IPS-15b (cell line): ENCODE measurements at regions not wholly inside any gene's neighbourhood (a gene's known extent, or its start where the extent isn't known, plus 50 kb on each side); places are given as distances from the start of the nearest gene placed in this dataset.

ENCODE experiments used
- H3K27me3 ChIP-seq: one replicate; pipeline ENCODE4 v1.6.1; 2013; ENCODE audit warnings: low read length; ENCODE audit not compliant: control insufficient read depth, insufficient read depth
- H3K36me3 ChIP-seq: one replicate; pipeline ENCODE4 v1.6.1; 2013; ENCODE audit warnings: low read length; ENCODE audit not compliant: control insufficient read depth, insufficient read depth
- H3K4me1 ChIP-seq: one replicate; pipeline ENCODE4 v1.6.1; 2013; ENCODE audit warnings: mild to moderate bottlenecking, low read length; ENCODE audit not compliant: control insufficient read depth, insufficient read depth
- H3K4me3 ChIP-seq: one replicate; pipeline ENCODE4 v1.5.1; 2013; ENCODE audit warnings: low read depth, low read length
- H3K9ac ChIP-seq: one replicate; pipeline ENCODE4 v1.6.1; 2013; ENCODE audit warnings: low read depth, mild to moderate bottlenecking, low read length
- H3K9me3 ChIP-seq: one replicate; pipeline ENCODE4 v1.6.1; 2013; ENCODE audit warnings: mild to moderate bottlenecking, low read length; ENCODE audit not compliant: control insufficient read depth, insufficient read depth

DNA sequence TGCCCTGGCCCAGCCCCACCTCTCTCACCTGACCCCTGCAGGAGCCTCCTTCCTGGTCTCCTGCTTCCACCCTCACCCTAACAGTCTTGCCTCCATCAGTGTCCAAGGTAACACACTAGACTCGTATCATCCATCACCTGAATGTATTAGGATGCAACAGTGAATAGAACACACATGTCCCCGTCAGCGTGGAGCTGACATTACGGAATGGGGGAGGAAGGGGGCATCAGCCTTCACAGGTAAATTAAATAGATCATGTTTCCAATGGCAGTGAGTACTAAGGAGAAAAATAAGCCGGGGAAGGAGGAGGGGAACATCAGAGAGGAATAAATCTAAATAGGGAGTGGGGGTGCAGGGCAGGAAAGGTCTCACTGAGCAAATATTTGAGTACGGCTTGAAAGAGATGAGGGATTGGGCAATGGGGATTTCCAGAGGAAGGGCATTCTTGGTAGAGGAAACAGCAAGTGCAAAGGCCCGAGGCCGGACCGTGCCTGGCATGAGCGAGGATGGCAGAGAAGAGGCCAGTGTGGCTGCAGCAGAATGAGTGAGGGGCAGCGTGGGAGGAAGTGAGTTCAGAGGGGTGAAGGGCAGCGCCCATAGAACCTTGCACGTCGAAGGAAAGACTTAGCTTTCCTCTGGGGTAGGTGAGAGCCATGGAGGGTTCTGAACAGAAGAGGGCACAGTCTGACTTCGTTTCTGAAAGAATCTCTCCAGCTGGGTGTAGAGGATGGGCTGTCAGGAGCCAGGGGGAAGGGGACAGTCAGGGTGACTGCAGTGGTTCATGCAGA lies 110.1 kb upstream of the PTPN1 start:
- Histone ChIP-seq H3K9ac (no peak overlapping the region), H3K4me3 (no peak overlapping the region), H3K36me3 (no peaks in the 10 kb centered on the region), H3K9me3 (no peaks in the 10 kb centered on the region), H3K27me3 (no peaks in the 10 kb centered on the region), H3K4me1 (no peaks in the 10 kb centered on the region)

- Histone ChIP-seq H3K36me3 (no peaks in the 10 kb centered on the region), H3K9me3 (no peaks in the 10 kb centered on the region), H3K9ac (no peak overlapping the region), H3K27me3 (no peaks in the 10 kb centered on the region), H3K4me1 (no peaks in the 10 kb centered on the region), H3K4me3 (no peak overlapping the region)
These were observed 109.2 kb upstream of the PTPN1 start for GRCh38 chr20:50400705-50401586.

GRCh38 chr20:50401587-50402418 lies 108.4 kb upstream of the PTPN1 start:
- Histone ChIP-seq H3K4me3 (no peak overlapping the region), H3K9me3 (no peaks in the 10 kb centered on the region), H3K27me3 (no peaks in the 10 kb centered on the region), H3K9ac (no peak overlapping the region), H3K4me1 (no peaks in the 10 kb centered on the region), H3K36me3 (no peaks in the 10 kb centered on the region)

- Histone ChIP-seq H3K4me1 (no peaks in the 10 kb centered on the region), H3K9ac (no peak overlapping the region), H3K27me3 (no peaks in the 10 kb centered on the region)
These were observed 106.4 kb upstream of the PTPN1 start for GRCh38 chr20:50403565-50404418.

GRCh38 chr20:50404419-50405234 lies 105.6 kb upstream of the PTPN1 start:
- H3K27me3 ChIP-seq: no peaks in the 10 kb centered on the region
- no peaks in the 10 kb centered on the region for H3K36me3 ChIP-seq
- H3K4me1 ChIP-seq: no peaks in the 10 kb centered on the region
- no peak overlapping the region for H3K9ac ChIP-seq
- H3K9me3 ChIP-seq: no peaks in the 10 kb centered on the region
- no peak overlapping the region for H3K4me3 ChIP-seq

More at GRCh38 chr20:50403565-50404418, 106.4 kb upstream of the PTPN1 start:
- no peak overlapping the region for H3K4me3 ChIP-seq
- no peaks in the 10 kb centered on the region for H3K9me3 ChIP-seq
- no peaks in the 10 kb centered on the region for H3K36me3 ChIP-seq

DNA sequence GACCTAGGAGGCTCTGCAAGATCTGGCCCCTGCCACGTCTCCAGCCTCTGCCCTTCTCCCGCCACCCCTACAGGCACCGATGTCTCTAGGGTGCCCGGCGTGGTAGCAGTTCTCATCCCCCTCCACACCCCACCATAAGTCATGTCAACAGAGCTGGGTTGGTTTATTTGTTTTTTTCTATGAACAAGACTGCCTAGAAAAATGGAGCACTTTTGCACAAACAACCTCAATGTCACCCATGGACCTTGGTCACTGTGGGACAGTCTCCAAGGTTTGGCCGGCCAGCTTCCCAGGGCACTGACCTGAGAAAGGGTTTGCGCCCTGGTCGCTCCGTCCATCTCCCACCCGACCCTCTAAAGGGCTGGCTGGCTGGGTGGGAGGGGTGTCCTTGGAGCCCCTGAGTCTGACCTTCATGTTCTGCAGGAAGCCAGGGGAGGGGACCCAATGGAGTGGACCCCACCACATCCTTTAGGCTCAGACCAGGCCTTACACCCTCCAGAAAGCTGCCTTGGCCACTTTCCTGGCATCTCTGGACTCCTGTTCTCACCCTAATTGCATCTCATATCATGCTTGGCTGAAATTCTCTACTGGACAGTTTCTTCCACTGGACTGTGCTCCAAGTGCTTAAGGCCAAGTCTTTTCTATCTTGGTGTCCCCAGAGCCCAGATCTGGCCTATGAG lies 104.8 kb upstream of the PTPN1 start:
- no peaks in the 10 kb centered on the region for H3K27me3 ChIP-seq
- H3K9me3 ChIP-seq: no peaks in the 10 kb centered on the region
- H3K4me3 ChIP-seq: no peak overlapping the region
- no peaks in the 10 kb centered on the region for H3K4me1 ChIP-seq
- no peak overlapping the region for H3K9ac ChIP-seq
- no peaks in the 10 kb centered on the region for H3K36me3 ChIP-seq

DNA sequence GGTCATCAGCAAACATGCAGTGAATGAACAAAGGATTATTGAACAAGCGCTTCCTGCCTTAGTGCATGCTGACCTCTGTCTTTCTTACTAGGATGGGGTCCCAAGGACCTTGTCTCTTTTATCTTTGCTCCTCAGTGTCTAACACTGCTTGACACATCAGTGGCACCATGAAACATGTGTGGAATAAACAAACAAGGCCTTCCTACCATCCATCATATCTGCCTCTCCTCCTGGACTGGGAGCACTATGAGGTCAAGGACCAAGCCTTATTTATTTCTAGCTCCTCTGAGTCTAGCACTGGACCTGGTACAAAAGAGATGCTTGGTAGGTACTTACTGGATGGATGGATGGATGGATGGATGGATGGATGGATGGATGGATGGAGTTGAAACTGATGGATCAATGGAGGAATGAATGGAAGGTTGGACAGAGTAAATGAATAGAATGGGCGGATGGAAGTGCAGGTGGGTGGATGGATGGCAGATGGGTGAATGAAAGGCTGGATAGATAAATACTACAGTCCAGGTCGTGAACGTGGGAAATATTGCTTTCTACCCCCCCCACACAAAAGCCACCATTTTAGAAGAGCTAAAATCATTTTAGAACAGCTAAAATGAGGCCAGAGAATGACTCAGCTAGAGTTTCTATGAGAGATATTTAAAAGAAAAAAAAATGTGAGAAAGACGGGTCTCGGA lies 104.1 kb upstream of the PTPN1 start:
- Histone ChIP-seq H3K9me3 (no peaks in the 10 kb centered on the region), H3K27me3 (no peaks in the 10 kb centered on the region), H3K36me3 (no peaks in the 10 kb centered on the region), H3K4me3 (no peak overlapping the region), H3K9ac (no peak overlapping the region), H3K4me1 (no peaks in the 10 kb centered on the region)

DNA sequence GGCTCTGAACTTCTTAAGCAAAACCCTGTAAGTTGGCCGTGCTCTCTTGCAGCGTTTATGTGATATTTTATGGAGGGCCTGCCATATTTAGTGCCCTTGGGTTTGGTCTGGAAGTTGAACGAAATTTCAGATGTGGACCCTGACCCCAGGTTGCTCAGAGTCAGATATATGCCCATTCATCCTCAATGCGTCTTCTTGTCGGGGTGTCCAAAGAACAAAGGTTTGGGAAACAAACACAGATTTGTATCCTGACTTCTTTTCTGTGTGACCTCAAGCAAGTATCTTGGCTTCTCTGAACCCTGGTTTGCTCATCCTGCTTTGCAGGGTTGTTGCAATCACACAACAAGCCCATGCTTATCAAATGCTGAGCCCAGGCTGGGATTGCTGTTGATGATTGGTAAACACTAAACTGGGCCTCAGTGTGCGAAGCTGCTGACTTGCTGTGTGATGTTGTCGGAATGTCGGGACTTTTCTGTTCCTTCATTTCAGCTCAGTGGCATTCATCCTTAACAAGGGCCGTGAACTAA lies 103.5 kb upstream of the PTPN1 start:
- Histone ChIP-seq H3K4me1 (no peaks in the 10 kb centered on the region), H3K9me3 (no peaks in the 10 kb centered on the region), H3K9ac (no peak overlapping the region), H3K36me3 (no peaks in the 10 kb centered on the region), H3K4me3 (no peak overlapping the region), H3K27me3 (no peaks in the 10 kb centered on the region)

DNA sequence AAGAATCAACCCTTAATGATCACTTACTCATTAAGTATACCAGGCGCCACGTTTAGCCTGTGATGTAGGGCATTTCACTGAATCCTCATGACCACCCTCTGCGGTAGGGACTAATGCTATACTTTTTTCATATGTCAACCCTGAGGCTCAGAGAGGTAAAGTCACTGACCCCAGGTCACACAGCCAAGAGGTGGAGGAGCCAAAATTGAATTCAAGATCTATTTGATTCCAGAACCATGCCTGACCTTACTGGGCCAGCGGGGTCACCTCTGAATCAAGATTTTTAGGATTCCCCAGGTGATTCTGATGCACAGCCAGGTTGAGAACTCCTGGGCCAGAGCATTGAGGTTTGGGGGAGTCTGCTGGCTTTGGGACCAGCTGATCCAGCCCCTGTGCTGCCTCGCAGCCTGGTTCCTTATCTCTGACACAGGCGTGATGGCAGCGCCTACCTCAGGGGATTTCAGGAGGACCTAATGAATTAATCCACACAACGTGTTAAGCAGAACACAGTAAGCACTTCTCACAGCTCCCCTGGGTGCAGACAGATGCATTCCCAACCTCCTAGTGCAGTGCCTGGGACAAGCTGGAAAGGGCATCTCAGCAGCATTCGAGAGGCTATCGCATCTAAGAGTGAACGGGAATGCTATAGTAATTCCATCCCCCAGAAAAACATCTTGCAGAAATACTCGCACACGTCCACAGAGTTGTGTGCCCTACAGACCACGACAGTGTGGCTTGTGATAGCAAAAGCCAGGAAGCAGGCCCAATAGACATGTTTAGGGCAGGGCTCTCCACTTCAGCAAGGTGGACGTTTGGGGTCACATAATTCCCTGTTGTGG lies 101.4 kb upstream of the PTPN1 start:
- no peak overlapping the region for H3K4me3 ChIP-seq
- H3K36me3 ChIP-seq: no peaks in the 10 kb centered on the region
- peaks cover 12% of the 10 kb centered on the region for H3K4me1 ChIP-seq
- H3K27me3 ChIP-seq: no peaks in the 10 kb centered on the region
- no peak overlapping the region for H3K9ac ChIP-seq
- H3K9me3 ChIP-seq: no peaks in the 10 kb centered on the region
